Spleen (tissue), 11 donors: ENCODE measurements at regions not wholly inside any gene's neighbourhood (a gene's known extent, or its start where the extent isn't known, plus 50 kb on each side); places are given as distances from the start of the nearest gene placed in this dataset.

Experiments
- DNase-seq: peaks from one replicate; pipeline ENCODE4 v3.0.0-alpha.2; 2020
- H3K27ac ChIP-seq, 8 donors: fragments of 200-600 bp; sonication (generic) in 7 of 8; 1 replicate in 4 of 8; 2 replicates in 4 of 8; pipeline versions ENCODE4 v1.5.0 to v1.8.0; 2016 to 2021; ENCODE audit warnings: inconsistent platforms in 4 of 8, mild to moderate bottlenecking in 4 of 8, moderate library complexity in 1 of 8
- H3K27me3 ChIP-seq, 7 donors: fragments of 200-600 bp; sonication (generic) in 6 of 7; replicated peaks in 1 of 7; 1 replicate in 4 of 7; 2 replicates in 3 of 7; pipeline versions ENCODE4 v1.5.0 to v1.8.0; 2016 to 2021; ENCODE audit warnings: inconsistent platforms in 3 of 7, mild to moderate bottlenecking in 1 of 7
- H3K36me3 ChIP-seq, 6 donors: fragments of 200-600 bp; sonication (generic) in 5 of 6; 1 replicate in 4 of 6; 2 replicates in 2 of 6; pipeline versions ENCODE4 v1.5.0 to v1.8.0; 2016 to 2021; ENCODE audit warnings: inconsistent platforms in 2 of 6
- H3K4me1 ChIP-seq, 6 donors: fragments of 200-600 bp; sonication (generic) in 5 of 6; 1 replicate in 3 of 6; 2 replicates in 3 of 6; pipeline versions ENCODE4 v1.5.0 to v1.8.0; 2016 to 2021; ENCODE audit warnings: inconsistent platforms in 3 of 6
- H3K4me3 ChIP-seq, 8 donors: fragments of 200-600 bp; sonication (generic) in 7 of 8; 1 replicate in 4 of 8; 2 replicates in 4 of 8; pipeline versions ENCODE4 v1.5.0 to v1.8.0; 2016 to 2021; ENCODE audit warnings: inconsistent platforms in 4 of 8, mild to moderate bottlenecking in 4 of 8, moderate library complexity in 2 of 8
- H3K9me3 ChIP-seq, 8 donors: fragments of 200-600 bp; sonication (generic) in 7 of 8; 1 replicate in 4 of 8; 2 replicates in 4 of 8; pipeline versions ENCODE4 v1.5.0 to v1.8.0; 2016 to 2021; ENCODE audit warnings: inconsistent platforms in 4 of 8
- POLR2A ChIP-seq, 3 donors: fragments of 450-650 bp; IDR thresholded peaks; one replicate each; pipeline ENCODE4 v1.5.1; 2017; ENCODE audit warnings: antibody characterized with exemption in 3 of 3, mild to moderate bottlenecking in 1 of 3
- POLR2AphosphoS5 ChIP-seq, 3 donors: sonication (generic); formaldehyde crosslinking; IDR thresholded peaks; one replicate each; pipeline ENCODE4 v1.5.1; 2017; ENCODE audit warnings: antibody characterized with exemption in 3 of 3
- WGBS, 5 donors: extraction: QIAGEN DNeasy Blood & Tissue Kit in 3 of 5; methylation state at CpG; one replicate each; pipeline versions ENCODE4 v1.1.5 to v1.1.7; 2013 to 2018; 5-methylcytosine and 5-hydroxymethylcytosine counted together
- intact Hi-C: fragments of 100-400 bp; cut with DNase I; formaldehyde crosslinking; loops from one replicate; pipeline ENCODE4 v1.15.0; 2023; ENCODE audit warnings: low total_unique reads
- TF ChIP-seq, protein P1 (sequence below), 11 experiments: fragments of 200-600 bp in 7 of 11; fragments of 450-650 bp in 4 of 11; sonication (generic) in 4 of 11; IDR thresholded peaks in 8 of 11; conservative IDR thresholded peaks in 3 of 11; 1 replicate in 7 of 11; 2 replicates in 4 of 11; pipeline versions ENCODE4 v1.4.0 to v1.8.0; 2016 to 2021; ENCODE audit warnings: antibody characterized with exemption in 11 of 11, inconsistent platforms in 4 of 11, mild to moderate bottlenecking in 1 of 11
- donor health status: healthy with polysubstance abuse.
- donor health status: DM: no; HTN: no; CAD: no; lungs with moderate emphysema.
- donor health status: DM: no; HTN: no; CAD: no.
- donor health status: Bipolar disorder and iron deficiency.
- donor health status: healthy.
- donor health status: DM: no; HTN: no; CAD: no.
- donor health status: DM: yes; HTN: yes; CAD: no.

DNA sequence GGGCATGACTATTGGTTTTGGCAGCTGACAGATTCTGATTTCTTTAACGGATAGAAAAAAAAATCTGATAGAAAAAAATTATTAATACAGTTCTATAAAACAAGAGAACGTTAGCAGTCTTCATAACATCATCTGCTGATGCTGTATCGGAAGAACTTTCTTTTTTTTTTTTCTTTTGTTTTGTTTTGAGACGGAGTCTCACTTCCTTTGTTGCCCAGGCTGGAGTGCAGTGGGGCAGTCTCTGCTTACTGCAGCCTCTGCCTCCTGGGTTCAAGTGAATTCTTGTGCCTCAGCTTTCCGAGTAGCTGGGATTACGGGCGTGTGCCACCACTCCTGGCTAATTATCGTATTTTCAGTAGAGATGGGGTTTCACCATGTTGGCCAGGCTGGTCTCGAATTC, 271.2 kb upstream of the DPPA4 start:
- TF ChIP-seq POLR2A (IDR thresholded peaks at IDR 0.05) (no peak), POLR2AphosphoS5 (IDR thresholded peaks at IDR 0.05) (no peak)
- TF ChIP-seq, protein P1, sequence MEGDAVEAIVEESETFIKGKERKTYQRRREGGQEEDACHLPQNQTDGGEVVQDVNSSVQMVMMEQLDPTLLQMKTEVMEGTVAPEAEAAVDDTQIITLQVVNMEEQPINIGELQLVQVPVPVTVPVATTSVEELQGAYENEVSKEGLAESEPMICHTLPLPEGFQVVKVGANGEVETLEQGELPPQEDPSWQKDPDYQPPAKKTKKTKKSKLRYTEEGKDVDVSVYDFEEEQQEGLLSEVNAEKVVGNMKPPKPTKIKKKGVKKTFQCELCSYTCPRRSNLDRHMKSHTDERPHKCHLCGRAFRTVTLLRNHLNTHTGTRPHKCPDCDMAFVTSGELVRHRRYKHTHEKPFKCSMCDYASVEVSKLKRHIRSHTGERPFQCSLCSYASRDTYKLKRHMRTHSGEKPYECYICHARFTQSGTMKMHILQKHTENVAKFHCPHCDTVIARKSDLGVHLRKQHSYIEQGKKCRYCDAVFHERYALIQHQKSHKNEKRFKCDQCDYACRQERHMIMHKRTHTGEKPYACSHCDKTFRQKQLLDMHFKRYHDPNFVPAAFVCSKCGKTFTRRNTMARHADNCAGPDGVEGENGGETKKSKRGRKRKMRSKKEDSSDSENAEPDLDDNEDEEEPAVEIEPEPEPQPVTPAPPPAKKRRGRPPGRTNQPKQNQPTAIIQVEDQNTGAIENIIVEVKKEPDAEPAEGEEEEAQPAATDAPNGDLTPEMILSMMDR (IDR thresholded peaks at IDR 0.05 in 8 of 11, conservative IDR thresholded peaks at IDR 0.05 in 3 of 11), result no peak
- Histone ChIP-seq H3K4me1 (no peaks in the 10 kb centered on the region), H3K9me3 (no peaks in the 10 kb centered on the region), H3K27ac (no peak overlapping the region), H3K36me3 (no peaks in the 10 kb centered on the region), H3K27me3 (no peaks in the 10 kb centered on the region), H3K4me3 (no peak overlapping the region)
- DNase-seq, result no peak
- intact Hi-C loops, result no loop called here
- WGBS, 5 donors, result 71 to 79% (median 76%) methylated on average over 9 of the region's 9 CpGs

DNA sequence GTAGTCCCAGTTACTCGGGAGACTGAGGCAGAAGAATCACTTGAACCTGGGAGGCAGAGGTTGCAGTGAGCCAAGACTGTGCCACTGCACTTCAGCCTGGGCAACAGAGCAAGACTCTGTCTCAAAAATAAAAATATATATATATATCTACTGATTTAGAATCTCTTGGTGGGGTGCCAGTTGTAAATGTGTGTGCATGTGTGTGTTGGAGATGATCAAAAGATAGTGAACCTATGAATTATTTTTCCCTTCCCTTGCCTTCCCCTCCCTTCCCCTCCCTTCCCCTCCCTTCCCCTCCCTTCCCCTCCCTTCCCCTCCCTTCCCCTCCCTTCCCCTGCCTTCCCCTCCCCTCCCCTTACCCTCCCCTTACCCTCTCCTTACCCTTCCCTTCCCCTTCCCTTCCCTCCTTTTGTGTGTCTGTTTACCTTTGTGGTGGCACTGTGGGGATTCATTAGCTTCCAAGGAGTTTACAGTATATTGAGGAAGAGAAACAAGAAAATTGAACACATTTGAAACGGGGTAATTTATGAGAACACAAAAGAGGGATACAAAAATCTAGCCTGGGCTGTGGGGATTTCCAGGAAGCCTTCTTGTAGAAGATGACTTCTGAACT, 281.5 kb upstream of the DPPA4 start:
- DNase-seq, result no peak
- 63 to 77% (median 70%) methylated on average over 2 of the region's 2 CpGs for WGBS, 5 donors
- Histone ChIP-seq H3K4me3 (no peak overlapping the region), H3K9me3 (no peaks in the 10 kb centered on the region), H3K27me3 (no peaks in the 10 kb centered on the region), H3K27ac (no peak overlapping the region), H3K4me1 (no peaks in the 10 kb centered on the region), H3K36me3 (no peaks in the 10 kb centered on the region)
- TF ChIP-seq POLR2A (IDR thresholded peaks at IDR 0.05) (no peak), POLR2AphosphoS5 (IDR thresholded peaks at IDR 0.05) (no peak)
- TF ChIP-seq, protein P1 (IDR thresholded peaks at IDR 0.05 in 8 of 11, conservative IDR thresholded peaks at IDR 0.05 in 3 of 11), result no peak
- intact Hi-C loops, result no loop called here

DNA sequence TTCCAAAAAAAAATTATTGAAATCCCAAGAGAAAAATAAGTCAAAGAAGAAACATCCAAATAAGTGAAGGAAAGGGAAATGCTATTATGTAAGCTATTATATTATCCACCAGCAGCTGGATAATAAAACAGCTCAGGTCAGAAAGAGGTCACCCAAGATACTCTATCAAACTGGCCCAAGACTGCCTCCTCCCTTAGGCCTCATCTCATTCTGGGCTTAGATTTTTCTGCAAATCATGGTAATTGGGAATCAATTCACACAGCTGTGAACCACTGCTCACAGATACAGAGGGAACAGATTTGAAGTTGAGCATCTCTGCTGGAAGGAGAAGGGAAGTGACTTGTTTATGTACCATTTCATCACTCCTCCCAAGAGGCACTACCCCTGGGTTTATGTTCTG, 294.6 kb upstream of the DPPA4 start:
- no peak for TF ChIP-seq POLR2AphosphoS5 (IDR thresholded peaks at IDR 0.05)
- TF ChIP-seq POLR2A (IDR thresholded peaks at IDR 0.05), result no peak
- TF ChIP-seq, protein P1 (IDR thresholded peaks at IDR 0.05 in 8 of 11, conservative IDR thresholded peaks at IDR 0.05 in 3 of 11), result no peak
- no peaks in the 10 kb centered on the region for H3K27me3 ChIP-seq
- H3K36me3 ChIP-seq, result no peaks in the 10 kb centered on the region
- no peak overlapping the region for H3K27ac ChIP-seq
- no peak overlapping the region for H3K4me3 ChIP-seq
- H3K9me3 ChIP-seq, result no peaks in the 10 kb centered on the region
- no peak for DNase-seq
- intact Hi-C loops, result no loop called here
- H3K4me1 ChIP-seq, result no peaks in the 10 kb centered on the region

- no peak overlapping the region for H3K27ac ChIP-seq
- 78 to 87% (median 82%) methylated on average over 4 of the region's 4 CpGs for WGBS, 5 donors
- H3K4me1 ChIP-seq, result no peaks in the 10 kb centered on the region
- intact Hi-C loops, result no loop called here
- H3K4me3 ChIP-seq, result no peak overlapping the region
- TF ChIP-seq POLR2AphosphoS5 (IDR thresholded peaks at IDR 0.05) (no peak), POLR2A (IDR thresholded peaks at IDR 0.05) (no peak)
- TF ChIP-seq, protein P1 (IDR thresholded peaks at IDR 0.05 in 8 of 11, conservative IDR thresholded peaks at IDR 0.05 in 3 of 11), result no peak
- H3K27me3 ChIP-seq, result no peaks in the 10 kb centered on the region
- no peaks in the 10 kb centered on the region for H3K36me3 ChIP-seq
- H3K9me3 ChIP-seq, result no peaks in the 10 kb centered on the region
- no peak for DNase-seq
These were observed 302.9 kb upstream of the DPPA4 start for GRCh38 chr3:109640146-109640652.
